H9 (cell line): ENCODE measurements at regions not wholly inside any gene's neighbourhood (a gene's known extent, or its start where the extent isn't known, plus 50 kb on each side); places are given as distances from the start of the nearest gene placed in this dataset.

ENCODE experiments used
- DNase-seq: peaks from one replicate; pipeline ENCODE4 v3.0.0-alpha.2; 2017
- H2AFZ ChIP-seq: one replicate; pipeline ENCODE4 v1.6.1; 2013; ENCODE audit warnings: mild to moderate bottlenecking, low read length, control low read depth, moderate library complexity
- H2AK5ac ChIP-seq: 2 replicates; pipeline ENCODE4 v1.6.1; 2013; ENCODE audit warnings: low read length, control low read depth, mixed read lengths; ENCODE audit not compliant: insufficient read length
- H2BK120ac ChIP-seq: one replicate; pipeline ENCODE4 v1.6.1; 2013; ENCODE audit warnings: low read depth, mild to moderate bottlenecking, low read length, control low read depth, inconsistent platforms; ENCODE audit not compliant: poor library complexity, severe bottlenecking
- H2BK12ac ChIP-seq: 2 replicates; pipeline ENCODE4 v1.6.1; 2013; ENCODE audit warnings: low read length, control low read depth, mixed read lengths, low read depth; ENCODE audit not compliant: insufficient read length
- H2BK15ac ChIP-seq: 2 replicates; pipeline ENCODE4 v1.6.1; 2013; ENCODE audit warnings: low read depth, low read length, control low read depth
- H2BK20ac ChIP-seq: one replicate; pipeline ENCODE4 v1.6.1; 2013; ENCODE audit warnings: low read depth, mild to moderate bottlenecking, low read length, control low read depth, inconsistent platforms; ENCODE audit not compliant: poor library complexity, severe bottlenecking
- H2BK5ac ChIP-seq: 2 replicates; pipeline ENCODE4 v1.6.1; 2013; ENCODE audit warnings: low read length, control low read depth, mixed read lengths; ENCODE audit not compliant: insufficient read length
- H3K14ac ChIP-seq: 2 replicates; pipeline ENCODE4 v1.6.1; 2013; ENCODE audit warnings: low read length, control low read depth; ENCODE audit not compliant: insufficient read depth
- H3K18ac ChIP-seq: 2 replicates; pipeline ENCODE4 v1.6.1; 2013; ENCODE audit warnings: low read depth, mild to moderate bottlenecking, mixed read lengths, low read length, control low read depth; ENCODE audit not compliant: insufficient read length
- H3K23ac ChIP-seq: 2 replicates; pipeline ENCODE4 v1.6.1; 2013; ENCODE audit warnings: low read length, control low read depth, mixed read lengths, low read depth; ENCODE audit not compliant: insufficient read length
- H3K23me2 ChIP-seq: 2 replicates; pipeline ENCODE4 v1.6.1; 2013; ENCODE audit warnings: low read depth, mild to moderate bottlenecking, mixed read lengths, low read length, control low read depth; ENCODE audit not compliant: insufficient read length, poor library complexity, severe bottlenecking
- H3K27ac ChIP-seq: 2 replicates; pipeline ENCODE4 v1.5.1; 2013; ENCODE audit warnings: low read length, control low read depth, mixed read lengths, low read depth; ENCODE audit not compliant: insufficient read length
- H3K27me3 ChIP-seq: 2 replicates; pipeline ENCODE4 v1.6.1; 2013; ENCODE audit warnings: low read length, control low read depth, inconsistent platforms; ENCODE audit not compliant: insufficient read depth
- H3K4ac ChIP-seq: 2 replicates; pipeline ENCODE4 v1.6.1; 2013; ENCODE audit warnings: low read depth, mild to moderate bottlenecking, control low read depth, inconsistent platforms, low read length, moderate library complexity
- H3K4me1 ChIP-seq: 2 replicates; pipeline ENCODE4 v1.6.1; 2013; ENCODE audit warnings: low read length, control low read depth, inconsistent platforms; ENCODE audit not compliant: insufficient read depth
- H3K4me2 ChIP-seq: 2 replicates; pipeline ENCODE4 v1.6.1; 2013; ENCODE audit warnings: low read length, control low read depth, mixed read lengths; ENCODE audit not compliant: insufficient read length, insufficient read depth
- H3K56ac ChIP-seq: 2 replicates; pipeline ENCODE4 v1.6.1; 2013; ENCODE audit warnings: low read depth, mild to moderate bottlenecking, mixed read lengths, low read length, control low read depth; ENCODE audit not compliant: insufficient read length
- H3K79me1 ChIP-seq: 2 replicates; pipeline ENCODE4 v1.6.1; 2013; ENCODE audit warnings: low read depth, mild to moderate bottlenecking, moderate library complexity, low read length, control low read depth, inconsistent platforms; ENCODE audit not compliant: insufficient read depth, poor library complexity, severe bottlenecking
- H3K79me2 ChIP-seq: 2 replicates; pipeline ENCODE4 v1.6.1; 2013; ENCODE audit warnings: low read length, control low read depth, inconsistent platforms; ENCODE audit not compliant: insufficient read depth
- H3K9ac ChIP-seq: 2 replicates; pipeline ENCODE4 v1.6.1; 2013; ENCODE audit warnings: low read length, control low read depth, mixed read lengths; ENCODE audit not compliant: insufficient read length; ENCODE audit errors: extremely low read depth
- H3K9me3 ChIP-seq: one replicate; pipeline ENCODE4 v1.6.1; 2013; ENCODE audit warnings: low read depth, low read length, inconsistent platforms; ENCODE audit not compliant: control insufficient read depth
- H3T11ph ChIP-seq: one replicate; pipeline ENCODE4 v1.6.1; 2013; ENCODE audit warnings: mild to moderate bottlenecking, low read length, control low read depth, inconsistent platforms
- H4K20me1 ChIP-seq: one replicate; pipeline ENCODE4 v1.6.1; 2013; ENCODE audit not compliant: control insufficient read depth, insufficient read length, insufficient read depth
- H4K5ac ChIP-seq: 2 replicates; pipeline ENCODE4 v1.6.1; 2013; ENCODE audit warnings: low read depth, mild to moderate bottlenecking, mixed read lengths, low read length, control low read depth; ENCODE audit not compliant: insufficient read length
- H4K8ac ChIP-seq: replicated peaks from 2 replicates; pipeline ENCODE4 v1.6.1; 2013; ENCODE audit warnings: low read length, control low read depth, mixed read lengths, low read depth; ENCODE audit not compliant: insufficient read length
- H4K91ac ChIP-seq: 2 replicates; pipeline ENCODE4 v1.6.1; 2013; ENCODE audit warnings: low read depth, mild to moderate bottlenecking, moderate library complexity, mixed read lengths, low read length, control low read depth; ENCODE audit not compliant: insufficient read length
- H3K27ac Mint-ChIP-seq, 3 experiments: 2 replicates in 2 of 3; 3 replicates in 1 of 3; pipeline ENCODE4 v1.8.0; 2020 to 2021; ENCODE audit warnings: mixed read lengths in 3 of 3, mild to moderate bottlenecking in 1 of 3, moderate library complexity in 1 of 3
- H3K27me3 Mint-ChIP-seq: 2 replicates; pipeline ENCODE4 v1.8.0; 2021; ENCODE audit warnings: low read depth, mild to moderate bottlenecking, moderate library complexity, mixed read lengths
- H3K36me3 Mint-ChIP-seq, 3 experiments: 2 replicates in 2 of 3; 3 replicates in 1 of 3; pipeline ENCODE4 v1.8.0; 2020 to 2021; ENCODE audit warnings: low read depth in 3 of 3, mixed read lengths in 3 of 3; ENCODE audit not compliant: insufficient read depth in 1 of 3
- H3K4me1 Mint-ChIP-seq, 2 experiments: 2 replicates each; pipeline ENCODE4 v1.8.0; 2020; ENCODE audit warnings: mixed read lengths in 2 of 2
- H3K4me3 Mint-ChIP-seq, 2 experiments: 2 replicates in 1 of 2; 3 replicates in 1 of 2; pipeline ENCODE4 v1.8.0; 2020 to 2021; ENCODE audit warnings: mild to moderate bottlenecking in 2 of 2, mixed read lengths in 2 of 2, moderate library complexity in 1 of 2
- H3K9me3 Mint-ChIP-seq, 2 experiments: 2 replicates in 1 of 2; 3 replicates in 1 of 2; pipeline ENCODE4 v1.8.0; 2020; ENCODE audit warnings: mild to moderate bottlenecking in 2 of 2, mixed read lengths in 2 of 2, moderate library complexity in 1 of 2
- TF ChIP-seq, protein P1 (sequence below): fragments of 200-600 bp; sonication (generic); conservative IDR thresholded peaks from 3 replicates; pipeline ENCODE4 v1.8.0; 2021; ENCODE audit warnings: antibody characterized with exemption, mild to moderate bottlenecking

DNA sequence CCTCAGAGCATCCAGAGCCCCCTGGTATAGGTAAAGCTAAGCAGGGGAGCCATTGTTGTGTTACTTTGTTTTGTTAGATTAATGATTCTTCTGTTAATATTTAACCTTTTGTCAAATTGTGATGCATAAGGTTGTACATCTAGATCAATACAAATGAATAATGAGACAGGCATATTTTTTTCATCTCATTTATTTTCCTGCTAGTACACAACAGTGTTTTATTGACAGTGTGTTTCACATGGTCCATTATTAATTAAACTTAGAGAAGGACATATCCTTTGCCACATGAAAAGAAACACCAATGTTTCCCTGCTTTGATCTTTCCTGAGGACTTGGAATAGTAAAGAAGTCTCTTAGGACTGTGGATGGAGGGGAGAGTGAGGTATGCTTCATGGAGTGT is 543.6 kb upstream of the CFAP20DC start:
- Histone ChIP-seq H3K79me1 (no peaks in the 10 kb centered on the region), H4K20me1 (no peaks in the 10 kb centered on the region), H3K9me3 (peaks cover 12% of the 10 kb centered on the region), H3K27me3 (no peaks in the 10 kb centered on the region), H2AK5ac (no peak overlapping the region), H3K9ac (no peak overlapping the region), H3K4ac (no peak overlapping the region), H3K27ac (no peak overlapping the region), H3K4me2 (no peak overlapping the region), H2BK12ac (no peak overlapping the region), H3K56ac (no peak overlapping the region), H3T11ph (no peak overlapping the region), H3K23ac (no peak overlapping the region), H2BK5ac (no peak overlapping the region), H3K14ac (no peak overlapping the region), H3K18ac (no peak overlapping the region), H4K5ac (no peak overlapping the region), H3K23me2 (no peaks in the 10 kb centered on the region), H2BK15ac (no peak overlapping the region), H3K79me2 (no peaks in the 10 kb centered on the region), H2AFZ (no peak overlapping the region), H4K91ac (no peak overlapping the region), H2BK20ac (no peak overlapping the region), H3K4me1 (no peaks in the 10 kb centered on the region), H4K8ac (no peak overlapping the region), H2BK120ac (no peak overlapping the region)
- Mint-ChIP-seq H3K27ac (no peak overlapping the region), H3K27me3 (no peaks in the 10 kb centered on the region), H3K4me3 (no peak overlapping the region), H3K36me3 (peaks cover 8 to 16% (median 13%) of the 10 kb centered on the region in 3 experiments), H3K9me3 (peaks cover 13 to 19% of the 10 kb centered on the region in 2 experiments), H3K4me1 (peaks cover 3 to 8% of the 10 kb centered on the region in 2 experiments; a peak in 3 of 4 replicates)
- no peak for DNase-seq
- TF ChIP-seq, protein P1, sequence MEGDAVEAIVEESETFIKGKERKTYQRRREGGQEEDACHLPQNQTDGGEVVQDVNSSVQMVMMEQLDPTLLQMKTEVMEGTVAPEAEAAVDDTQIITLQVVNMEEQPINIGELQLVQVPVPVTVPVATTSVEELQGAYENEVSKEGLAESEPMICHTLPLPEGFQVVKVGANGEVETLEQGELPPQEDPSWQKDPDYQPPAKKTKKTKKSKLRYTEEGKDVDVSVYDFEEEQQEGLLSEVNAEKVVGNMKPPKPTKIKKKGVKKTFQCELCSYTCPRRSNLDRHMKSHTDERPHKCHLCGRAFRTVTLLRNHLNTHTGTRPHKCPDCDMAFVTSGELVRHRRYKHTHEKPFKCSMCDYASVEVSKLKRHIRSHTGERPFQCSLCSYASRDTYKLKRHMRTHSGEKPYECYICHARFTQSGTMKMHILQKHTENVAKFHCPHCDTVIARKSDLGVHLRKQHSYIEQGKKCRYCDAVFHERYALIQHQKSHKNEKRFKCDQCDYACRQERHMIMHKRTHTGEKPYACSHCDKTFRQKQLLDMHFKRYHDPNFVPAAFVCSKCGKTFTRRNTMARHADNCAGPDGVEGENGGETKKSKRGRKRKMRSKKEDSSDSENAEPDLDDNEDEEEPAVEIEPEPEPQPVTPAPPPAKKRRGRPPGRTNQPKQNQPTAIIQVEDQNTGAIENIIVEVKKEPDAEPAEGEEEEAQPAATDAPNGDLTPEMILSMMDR, result no peak
